ENCODE measurements at regions not wholly inside any gene's neighbourhood (a gene's known extent, or its start where the extent isn't known, plus 50 kb on each side); places are given as distances from the start of the nearest gene placed in this dataset.

GRCh38 chr11:92071660-92072059, 153.0 kb upstream of the FAT3 start:
- no peaks in the 10 kb centered on the region for H3K79me1 ChIP-seq (ENCODE audit: low read length)
- no peak overlapping the region for H3K4me3 ChIP-seq (ENCODE audit: low read length)
- H3K79me2 ChIP-seq (ENCODE audit: control insufficient read depth, insufficient read depth, low read length) = no peaks in the 10 kb centered on the region
- no peak overlapping the region for H3K23ac ChIP-seq (ENCODE audit: low read length)
- H3K9ac ChIP-seq (ENCODE audit: low read length) = no peak overlapping the region
- H3K18ac ChIP-seq (ENCODE audit: low read length) = no peak overlapping the region
- H3K27me3 ChIP-seq (ENCODE audit: insufficient read depth, low read length, poor library complexity) = no peaks in the 10 kb centered on the region
- no peak overlapping the region for H4K5ac ChIP-seq (ENCODE audit: low read length)
- no peak overlapping the region for H2BK15ac ChIP-seq (replicated peaks; ENCODE audit: low read depth)
- no peak overlapping the region for H3K4ac ChIP-seq (ENCODE audit: low read depth, low read length)
- no peak overlapping the region for H2BK5ac ChIP-seq (ENCODE audit: low read length)
- no peak for DNase-seq
- no peak overlapping the region for H3K27ac ChIP-seq (ENCODE audit: low read depth, low read length)
- H2AK5ac ChIP-seq (ENCODE audit: low read length) = no peak overlapping the region
- no peak overlapping the region for H3K56ac ChIP-seq (ENCODE audit: low read length)
- H3K36me3 ChIP-seq (ENCODE audit: control insufficient read depth, insufficient read depth, low read length) = no peaks in the 10 kb centered on the region
- H2BK120ac ChIP-seq (ENCODE audit: low read depth, low read length) = no peak overlapping the region
- no peak overlapping the region for H4K8ac ChIP-seq (ENCODE audit: low read depth, low read length)
- no peak overlapping the region for H3K4me2 ChIP-seq (ENCODE audit: low read length)
- H3K4me1 ChIP-seq (ENCODE audit: control insufficient read depth, low read depth, low read length) = no peaks in the 10 kb centered on the region

DNA sequence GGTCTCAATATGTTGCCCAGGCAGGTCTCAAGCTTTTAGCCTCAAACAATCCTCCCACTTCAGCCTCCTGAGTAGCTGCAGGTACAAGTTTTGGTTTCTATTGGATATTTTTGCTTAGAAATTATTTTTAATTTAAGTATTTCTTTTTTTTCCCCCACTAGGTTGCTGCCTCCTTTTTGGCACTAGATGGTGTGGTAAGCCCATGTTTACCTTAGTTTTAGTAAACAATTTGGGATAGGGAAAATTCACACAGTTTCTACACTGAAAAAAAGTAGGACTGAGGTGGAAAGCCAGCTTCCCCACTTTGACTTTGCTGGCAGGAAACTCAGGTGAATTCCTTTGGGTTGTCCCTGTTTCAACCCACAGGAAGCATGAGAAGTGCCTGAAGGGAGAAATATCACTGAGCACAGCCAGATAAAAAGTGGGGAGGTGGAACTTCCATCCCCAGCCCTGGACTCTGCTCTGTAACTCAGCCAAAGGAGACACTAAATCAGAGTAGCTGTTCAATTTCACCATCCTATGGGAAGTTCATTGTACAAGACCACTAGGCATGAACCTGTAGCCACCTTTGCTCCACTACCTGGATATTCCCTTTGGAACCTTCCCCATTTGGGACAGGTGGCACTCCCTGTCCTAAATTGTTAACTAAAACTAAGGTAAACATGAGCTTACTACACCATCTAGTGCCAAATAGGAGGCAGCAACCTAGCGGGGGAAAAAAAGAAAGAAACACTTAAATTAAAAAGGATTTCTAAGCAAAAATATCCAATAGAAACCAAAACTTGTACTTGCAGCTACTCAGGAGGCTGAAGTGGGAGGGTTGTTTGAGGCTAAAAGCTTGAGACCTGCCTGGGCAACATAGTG, 154.4 kb upstream of the FAT3 start:
- Histone ChIP-seq H2AK5ac (ENCODE audit: low read length) (no peak overlapping the region), H3K56ac (ENCODE audit: low read length) (no peak overlapping the region), H2BK5ac (ENCODE audit: low read length) (no peak overlapping the region), H2BK15ac (replicated peaks; ENCODE audit: low read depth) (no peak overlapping the region), H3K4me2 (ENCODE audit: low read length) (no peak overlapping the region), H3K9ac (ENCODE audit: low read length) (no peak overlapping the region), H3K4me3 (ENCODE audit: low read length) (no peak overlapping the region), H4K5ac (ENCODE audit: low read length) (no peak overlapping the region), H3K23ac (ENCODE audit: low read length) (no peak overlapping the region), H3K18ac (ENCODE audit: low read length) (peak overlapping the region; percentile 28), H3K4ac (ENCODE audit: low read depth, low read length) (no peak overlapping the region), H2BK120ac (ENCODE audit: low read depth, low read length) (no peak overlapping the region), H3K79me2 (ENCODE audit: control insufficient read depth, insufficient read depth, low read length) (no peaks in the 10 kb centered on the region), H4K8ac (ENCODE audit: low read depth, low read length) (no peak overlapping the region), H3K36me3 (ENCODE audit: control insufficient read depth, insufficient read depth, low read length) (no peaks in the 10 kb centered on the region), H3K27me3 (ENCODE audit: insufficient read depth, low read length, poor library complexity) (no peaks in the 10 kb centered on the region), H3K4me1 (ENCODE audit: control insufficient read depth, low read depth, low read length) (no peaks in the 10 kb centered on the region), H3K27ac (ENCODE audit: low read depth, low read length) (no peak overlapping the region), H3K79me1 (ENCODE audit: low read length) (no peaks in the 10 kb centered on the region)
- no CpG with 5 or more reads among the region's 1 CpG for WGBS (ENCODE audit: extremely low coverage, insufficient coverage, low lambda C conversion rate)
- peak; percentile 42 for DNase-seq

GRCh38 chr11:92067016-92067415, 157.6 kb upstream of the FAT3 start:
- no peak for DNase-seq
- Histone ChIP-seq H3K56ac (ENCODE audit: low read length) (no peak overlapping the region), H3K23ac (ENCODE audit: low read length) (no peak overlapping the region), H2BK120ac (ENCODE audit: low read depth, low read length) (no peak overlapping the region), H2AK5ac (ENCODE audit: low read length) (no peak overlapping the region), H3K36me3 (ENCODE audit: control insufficient read depth, insufficient read depth, low read length) (no peaks in the 10 kb centered on the region), H3K27me3 (ENCODE audit: insufficient read depth, low read length, poor library complexity) (no peaks in the 10 kb centered on the region), H4K8ac (ENCODE audit: low read depth, low read length) (no peak overlapping the region), H3K18ac (ENCODE audit: low read length) (no peak overlapping the region), H3K9ac (ENCODE audit: low read length) (no peak overlapping the region), H3K79me2 (ENCODE audit: control insufficient read depth, insufficient read depth, low read length) (no peaks in the 10 kb centered on the region), H3K4me2 (ENCODE audit: low read length) (no peak overlapping the region), H2BK5ac (ENCODE audit: low read length) (no peak overlapping the region), H3K4me3 (ENCODE audit: low read length) (no peak overlapping the region), H3K4ac (ENCODE audit: low read depth, low read length) (no peak overlapping the region), H4K5ac (ENCODE audit: low read length) (no peak overlapping the region), H3K79me1 (ENCODE audit: low read length) (no peaks in the 10 kb centered on the region), H2BK15ac (replicated peaks; ENCODE audit: low read depth) (no peak overlapping the region), H3K27ac (ENCODE audit: low read depth, low read length) (no peak overlapping the region), H3K4me1 (ENCODE audit: control insufficient read depth, low read depth, low read length) (no peaks in the 10 kb centered on the region)

DNA sequence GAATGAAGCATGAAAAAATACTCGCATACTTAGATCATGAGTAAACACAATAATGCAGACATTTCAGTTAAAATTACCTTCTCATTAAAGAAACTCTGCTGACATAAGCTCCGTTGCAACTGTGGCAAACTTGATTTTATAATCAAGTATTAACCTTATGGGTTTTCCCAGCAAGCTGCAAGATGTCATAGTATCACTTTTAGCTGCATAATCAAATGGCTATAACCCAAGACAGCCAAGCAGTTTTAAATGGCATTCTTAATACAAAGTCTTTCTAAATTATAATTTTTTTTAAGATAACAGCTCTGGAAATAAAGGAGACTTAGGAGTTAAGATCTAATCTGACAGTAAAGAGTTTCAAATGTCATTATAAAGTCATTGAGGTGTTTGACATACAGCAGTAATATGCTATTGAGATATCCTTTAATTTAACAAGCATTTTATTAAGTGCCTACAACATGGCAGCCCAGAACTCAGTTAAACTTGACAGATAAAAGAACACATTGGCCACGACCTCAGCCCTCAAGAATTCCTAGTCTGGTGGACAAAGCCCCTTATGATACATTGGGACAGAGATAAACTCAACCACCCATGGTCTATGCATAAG, 163.1 kb upstream of the FAT3 start:
- Histone ChIP-seq H2AK5ac (ENCODE audit: low read length) (no peak overlapping the region), H2BK5ac (ENCODE audit: low read length) (no peak overlapping the region), H3K18ac (ENCODE audit: low read length) (no peak overlapping the region), H3K4me1 (ENCODE audit: control insufficient read depth, low read depth, low read length) (no peaks in the 10 kb centered on the region), H3K23ac (ENCODE audit: low read length) (no peak overlapping the region), H2BK120ac (ENCODE audit: low read depth, low read length) (no peak overlapping the region), H3K4me2 (ENCODE audit: low read length) (no peak overlapping the region), H3K79me2 (ENCODE audit: control insufficient read depth, insufficient read depth, low read length) (no peaks in the 10 kb centered on the region), H3K79me1 (ENCODE audit: low read length) (no peaks in the 10 kb centered on the region), H4K8ac (ENCODE audit: low read depth, low read length) (no peak overlapping the region), H3K27me3 (ENCODE audit: insufficient read depth, low read length, poor library complexity) (no peaks in the 10 kb centered on the region), H3K36me3 (ENCODE audit: control insufficient read depth, insufficient read depth, low read length) (no peaks in the 10 kb centered on the region), H3K9ac (ENCODE audit: low read length) (no peak overlapping the region), H3K4me3 (ENCODE audit: low read length) (no peak overlapping the region), H3K27ac (ENCODE audit: low read depth, low read length) (no peak overlapping the region), H4K5ac (ENCODE audit: low read length) (no peak overlapping the region), H3K56ac (ENCODE audit: low read length) (no peak overlapping the region), H3K4ac (ENCODE audit: low read depth, low read length) (no peak overlapping the region), H2BK15ac (replicated peaks; ENCODE audit: low read depth) (no peak overlapping the region)
- WGBS (ENCODE audit: extremely low coverage, insufficient coverage, low lambda C conversion rate) = no CpG with 5 or more reads among the region's 3 CpGs
- DNase-seq = no peak

DNA sequence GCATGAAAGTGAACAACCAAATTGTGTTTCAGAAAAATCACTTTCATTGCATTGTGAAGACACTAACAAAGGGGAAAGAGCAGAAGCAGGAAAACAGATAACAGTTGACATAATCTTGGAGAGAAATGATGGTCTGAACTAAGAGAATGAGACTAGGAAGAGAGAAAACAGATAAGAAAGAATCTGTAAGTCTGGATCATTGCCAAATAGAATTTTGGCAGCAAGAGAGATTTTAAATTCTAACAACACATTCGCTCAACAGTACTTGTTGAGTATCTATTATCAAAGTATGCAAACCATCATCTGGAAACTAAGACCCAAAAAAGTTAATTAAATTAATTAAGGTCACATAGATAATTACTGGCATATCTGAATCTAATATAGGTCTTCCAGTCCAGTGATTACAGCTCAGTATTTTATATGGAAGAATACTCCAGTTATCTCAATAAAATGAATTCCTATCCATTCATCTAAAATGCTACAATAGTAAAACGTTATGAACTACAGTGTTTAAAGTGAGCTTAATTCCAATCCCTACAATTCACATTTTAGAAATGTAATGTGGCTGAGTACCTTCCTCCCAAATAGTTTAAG, 166.7 kb upstream of the FAT3 start:
- no peak overlapping the region for H2BK5ac ChIP-seq (ENCODE audit: low read length)
- H3K23ac ChIP-seq (ENCODE audit: low read length) = no peak overlapping the region
- no peak overlapping the region for H2AK5ac ChIP-seq (ENCODE audit: low read length)
- H2BK120ac ChIP-seq (ENCODE audit: low read depth, low read length) = no peak overlapping the region
- no peaks in the 10 kb centered on the region for H3K79me2 ChIP-seq (ENCODE audit: control insufficient read depth, insufficient read depth, low read length)
- no peaks in the 10 kb centered on the region for H3K79me1 ChIP-seq (ENCODE audit: low read length)
- H3K56ac ChIP-seq (ENCODE audit: low read length) = no peak overlapping the region
- no peak overlapping the region for H2BK15ac ChIP-seq (replicated peaks; ENCODE audit: low read depth)
- no peaks in the 10 kb centered on the region for H3K27me3 ChIP-seq (ENCODE audit: insufficient read depth, low read length, poor library complexity)
- no peak for DNase-seq
- H3K4me1 ChIP-seq (ENCODE audit: control insufficient read depth, low read depth, low read length) = no peaks in the 10 kb centered on the region
- WGBS (ENCODE audit: extremely low coverage, insufficient coverage, low lambda C conversion rate) = no CpG with 5 or more reads among the region's 2 CpGs
- H3K9ac ChIP-seq (ENCODE audit: low read length) = no peak overlapping the region
- H3K36me3 ChIP-seq (ENCODE audit: control insufficient read depth, insufficient read depth, low read length) = no peaks in the 10 kb centered on the region
- no peak overlapping the region for H3K18ac ChIP-seq (ENCODE audit: low read length)
- no peak overlapping the region for H3K27ac ChIP-seq (ENCODE audit: low read depth, low read length)
- no peak overlapping the region for H4K8ac ChIP-seq (ENCODE audit: low read depth, low read length)
- no peak overlapping the region for H3K4ac ChIP-seq (ENCODE audit: low read depth, low read length)
- no peak overlapping the region for H4K5ac ChIP-seq (ENCODE audit: low read length)
- H3K4me2 ChIP-seq (ENCODE audit: low read length) = no peak overlapping the region
- H3K4me3 ChIP-seq (ENCODE audit: low read length) = no peak overlapping the region

Measured in mesendoderm (in vitro differentiated cells).